ENCODE measurements at regions not wholly inside any gene's neighbourhood (a gene's known extent, or its start where the extent isn't known, plus 50 kb on each side); places are given as distances from the start of the nearest gene placed in this dataset.
"Not testable (repeated sequence)": the region's sequence is repeated elsewhere in the genome, so short reads cannot be mapped to it uniquely, and the experiment has no call there.

DNA sequence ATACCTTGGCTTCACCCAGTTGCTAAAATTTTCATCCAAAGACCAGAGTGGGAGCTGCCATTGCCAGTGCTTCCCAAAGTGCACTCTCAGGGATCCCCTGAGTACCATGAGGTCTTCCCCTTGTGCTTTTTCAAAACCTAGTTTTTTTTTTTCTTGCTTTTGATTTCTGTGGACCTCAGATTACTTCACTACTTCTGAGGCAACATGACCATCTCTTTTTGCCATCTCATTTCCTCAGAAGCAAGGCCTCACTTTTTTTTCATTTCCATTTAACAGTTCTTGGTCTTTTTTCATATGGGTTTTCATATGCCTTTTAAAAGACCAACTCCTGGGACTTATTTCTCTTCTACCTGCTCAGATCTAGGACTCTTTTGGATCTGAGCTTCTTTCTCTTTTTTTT lies 64.1 kb upstream of the MMS22L start:
- Histone ChIP-seq H3K36me3 (ENCODE audit: insufficient read depth, low read length) (no peaks in the 10 kb centered on the region), H3K4me3 (ENCODE audit: low read depth, low read length) (no peak overlapping the region), H3K27me3 (ENCODE audit: insufficient read depth, low read length) (no peaks in the 10 kb centered on the region), H3K79me2 (ENCODE audit: control insufficient read depth, insufficient read depth, low read length, unreplicated experiment) (no peaks in the 10 kb centered on the region), H3K27ac (ENCODE audit: low read depth, low read length) (no peak overlapping the region), H3K4me1 (ENCODE audit: control insufficient read depth, insufficient read depth, low read length, unreplicated experiment) (no peaks in the 10 kb centered on the region), H2AFZ (ENCODE audit: low read length, unreplicated experiment) (no peak overlapping the region)

GRCh38 chr6:97361286-97361685 lies 78.3 kb upstream of the MMS22L start:
- Histone ChIP-seq H3K4me3 (ENCODE audit: low read depth, low read length) (no peak overlapping the region), H3K36me3 (ENCODE audit: insufficient read depth, low read length) (no peaks in the 10 kb centered on the region), H3K4me1 (ENCODE audit: control insufficient read depth, insufficient read depth, low read length, unreplicated experiment) (no peaks in the 10 kb centered on the region), H3K27me3 (ENCODE audit: insufficient read depth, low read length) (no peaks in the 10 kb centered on the region), H3K27ac (ENCODE audit: low read depth, low read length) (no peak overlapping the region), H3K79me2 (ENCODE audit: control insufficient read depth, insufficient read depth, low read length, unreplicated experiment) (no peaks in the 10 kb centered on the region), H2AFZ (ENCODE audit: low read length, unreplicated experiment) (no peak overlapping the region)

DNA sequence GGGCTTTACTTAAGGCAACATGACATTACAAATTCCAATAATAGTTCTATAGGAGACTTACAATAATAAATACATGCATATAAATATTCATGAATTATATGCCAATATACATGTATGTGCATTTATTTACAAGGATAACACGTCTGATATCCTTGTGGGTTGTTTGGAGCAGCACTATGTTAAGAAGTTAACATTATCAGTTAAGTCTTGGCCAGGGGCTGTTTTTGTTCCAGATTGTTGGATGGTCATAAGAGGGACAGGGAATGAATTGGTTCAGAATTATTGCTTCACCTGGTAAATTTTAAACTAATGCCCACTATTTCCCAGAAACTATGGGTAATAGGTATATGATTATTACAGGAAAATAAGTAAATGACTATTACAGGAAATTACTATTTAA lies 81.3 kb upstream of the MMS22L start:
- H3K4me3 ChIP-seq (ENCODE audit: low read depth, low read length) = no peak overlapping the region
- no peaks in the 10 kb centered on the region for H3K27me3 ChIP-seq (ENCODE audit: insufficient read depth, low read length)
- H3K27ac ChIP-seq (ENCODE audit: low read depth, low read length) = no peak overlapping the region
- H3K79me2 ChIP-seq (ENCODE audit: control insufficient read depth, insufficient read depth, low read length, unreplicated experiment) = no peaks in the 10 kb centered on the region
- no peaks in the 10 kb centered on the region for H3K36me3 ChIP-seq (ENCODE audit: insufficient read depth, low read length)
- no peaks in the 10 kb centered on the region for H3K4me1 ChIP-seq (ENCODE audit: control insufficient read depth, insufficient read depth, low read length, unreplicated experiment)
- H2AFZ ChIP-seq (ENCODE audit: low read length, unreplicated experiment) = no peak overlapping the region

GRCh38 chr6:97382071-97382470 lies 99.1 kb upstream of the MMS22L start:
- H3K36me3 ChIP-seq (ENCODE audit: insufficient read depth, low read length); H3K27ac ChIP-seq (ENCODE audit: low read depth, low read length); H3K4me3 ChIP-seq (ENCODE audit: low read depth, low read length); H3K79me2 ChIP-seq (ENCODE audit: control insufficient read depth, insufficient read depth, low read length, unreplicated experiment); H2AFZ ChIP-seq (ENCODE audit: low read length, unreplicated experiment); H3K4me1 ChIP-seq (ENCODE audit: control insufficient read depth, insufficient read depth, low read length, unreplicated experiment); H3K27me3 ChIP-seq (ENCODE audit: insufficient read depth, low read length): not testable (repeated sequence)

DNA sequence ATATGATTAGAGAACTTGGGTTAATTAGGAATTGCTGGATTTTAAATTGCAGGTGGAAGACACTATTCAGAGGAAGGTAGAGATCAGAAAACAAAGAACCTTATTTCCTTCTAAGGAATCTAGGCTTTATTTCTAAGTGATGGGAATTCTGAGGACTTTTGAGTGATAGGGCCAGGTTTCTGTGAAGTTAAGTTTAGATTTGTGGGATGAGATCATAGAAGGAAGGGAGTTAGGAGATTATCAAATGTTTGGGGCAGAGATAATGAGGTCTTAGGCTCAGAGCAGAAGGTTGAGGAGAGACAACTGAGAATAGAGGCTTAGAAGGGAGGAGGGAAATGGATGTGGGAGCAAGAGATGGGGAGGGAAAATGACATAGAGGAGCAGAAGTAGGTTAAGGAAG lies 109.7 kb upstream of the MMS22L start:
- H3K27ac ChIP-seq (ENCODE audit: low read depth, low read length) = no peak overlapping the region
- H3K36me3 ChIP-seq (ENCODE audit: insufficient read depth, low read length) = no peaks in the 10 kb centered on the region
- no peaks in the 10 kb centered on the region for H3K79me2 ChIP-seq (ENCODE audit: control insufficient read depth, insufficient read depth, low read length, unreplicated experiment)
- H3K27me3 ChIP-seq (ENCODE audit: insufficient read depth, low read length) = no peaks in the 10 kb centered on the region
- no peak overlapping the region for H2AFZ ChIP-seq (ENCODE audit: low read length, unreplicated experiment)
- no peaks in the 10 kb centered on the region for H3K4me1 ChIP-seq (ENCODE audit: control insufficient read depth, insufficient read depth, low read length, unreplicated experiment)
- H3K4me3 ChIP-seq (ENCODE audit: low read depth, low read length) = no peak overlapping the region

GRCh38 chr6:97394160-97394748 lies 111.2 kb upstream of the MMS22L start:
- Histone ChIP-seq H3K4me1 (ENCODE audit: control insufficient read depth, insufficient read depth, low read length, unreplicated experiment) (no peaks in the 10 kb centered on the region), H3K79me2 (ENCODE audit: control insufficient read depth, insufficient read depth, low read length, unreplicated experiment) (no peaks in the 10 kb centered on the region), H3K36me3 (ENCODE audit: insufficient read depth, low read length) (no peaks in the 10 kb centered on the region), H3K27me3 (ENCODE audit: insufficient read depth, low read length) (no peaks in the 10 kb centered on the region), H2AFZ (ENCODE audit: low read length, unreplicated experiment) (no peak overlapping the region), H3K27ac (ENCODE audit: low read depth, low read length) (no peak overlapping the region), H3K4me3 (ENCODE audit: low read depth, low read length) (no peak overlapping the region)

DNA sequence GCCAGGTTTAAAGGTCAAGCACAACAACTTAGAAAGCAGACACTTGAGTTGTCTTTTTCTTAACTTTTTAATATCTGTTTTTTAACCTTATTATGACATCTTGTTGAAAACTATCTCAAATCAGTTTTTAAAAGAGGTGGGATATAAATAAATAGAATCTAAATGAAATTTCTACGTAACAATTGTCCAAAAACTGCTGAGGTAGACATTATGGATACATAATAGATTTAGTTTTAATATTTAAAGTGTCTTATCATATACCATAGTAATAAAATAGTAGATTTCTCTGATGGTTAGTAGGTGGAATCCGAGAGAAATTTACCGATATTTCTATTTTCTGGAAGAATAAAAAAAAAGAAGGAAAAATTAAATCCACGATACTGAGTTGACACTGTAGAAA lies 113.9 kb upstream of the MMS22L start:
- Histone ChIP-seq H3K4me1 (ENCODE audit: control insufficient read depth, insufficient read depth, low read length, unreplicated experiment) (no peaks in the 10 kb centered on the region), H3K4me3 (ENCODE audit: low read depth, low read length) (no peak overlapping the region), H3K27me3 (ENCODE audit: insufficient read depth, low read length) (no peaks in the 10 kb centered on the region), H3K79me2 (ENCODE audit: control insufficient read depth, insufficient read depth, low read length, unreplicated experiment) (no peaks in the 10 kb centered on the region), H3K27ac (ENCODE audit: low read depth, low read length) (no peak overlapping the region), H3K36me3 (ENCODE audit: insufficient read depth, low read length) (no peaks in the 10 kb centered on the region), H2AFZ (ENCODE audit: low read length, unreplicated experiment) (no peak overlapping the region)

DNA sequence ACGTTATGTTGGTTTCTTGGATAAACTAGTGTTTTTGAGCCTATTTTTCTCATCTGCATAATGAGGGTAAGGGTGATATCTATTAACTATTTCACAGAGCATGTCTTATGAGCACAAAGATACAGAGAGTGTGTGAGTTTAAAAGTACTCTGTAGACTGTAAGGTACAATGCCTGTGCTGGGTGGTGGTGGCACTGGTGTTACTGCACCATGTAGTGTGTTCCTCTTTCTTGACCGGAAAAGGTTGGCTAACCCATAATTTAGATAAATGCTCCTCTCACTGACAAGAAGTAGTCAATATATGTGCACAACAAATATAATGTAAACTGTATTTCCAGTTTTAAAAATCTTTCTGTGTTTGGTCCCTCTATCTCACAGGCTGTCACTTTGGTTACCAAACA lies 116.2 kb upstream of the MMS22L start:
- Histone ChIP-seq H3K79me2 (ENCODE audit: control insufficient read depth, insufficient read depth, low read length, unreplicated experiment) (no peaks in the 10 kb centered on the region), H3K27ac (ENCODE audit: low read depth, low read length) (no peak overlapping the region), H3K36me3 (ENCODE audit: insufficient read depth, low read length) (no peaks in the 10 kb centered on the region), H2AFZ (ENCODE audit: low read length, unreplicated experiment) (no peak overlapping the region), H3K27me3 (ENCODE audit: insufficient read depth, low read length) (no peaks in the 10 kb centered on the region), H3K4me1 (ENCODE audit: control insufficient read depth, insufficient read depth, low read length, unreplicated experiment) (no peaks in the 10 kb centered on the region), H3K4me3 (ENCODE audit: low read depth, low read length) (no peak overlapping the region)

- H3K4me1 ChIP-seq (ENCODE audit: control insufficient read depth, insufficient read depth, low read length, unreplicated experiment) = no peaks in the 10 kb centered on the region
- H3K36me3 ChIP-seq (ENCODE audit: insufficient read depth, low read length) = no peaks in the 10 kb centered on the region
- H3K27ac ChIP-seq (ENCODE audit: low read depth, low read length) = no peak overlapping the region
- H3K27me3 ChIP-seq (ENCODE audit: insufficient read depth, low read length) = no peaks in the 10 kb centered on the region
- H3K79me2 ChIP-seq (ENCODE audit: control insufficient read depth, insufficient read depth, low read length, unreplicated experiment) = no peaks in the 10 kb centered on the region
- no peak overlapping the region for H2AFZ ChIP-seq (ENCODE audit: low read length, unreplicated experiment)
- no peak overlapping the region for H3K4me3 ChIP-seq (ENCODE audit: low read depth, low read length)
These were observed 118.5 kb upstream of the MMS22L start for GRCh38 chr6:97401533-97401932.

GRCh38 chr6:97405818-97406409 lies 122.9 kb upstream of the MMS22L start:
- no peak overlapping the region for H3K4me3 ChIP-seq (ENCODE audit: low read depth, low read length)
- no peaks in the 10 kb centered on the region for H3K4me1 ChIP-seq (ENCODE audit: control insufficient read depth, insufficient read depth, low read length, unreplicated experiment)
- H3K27ac ChIP-seq (ENCODE audit: low read depth, low read length) = no peak overlapping the region
- peaks cover 13% of the 10 kb centered on the region; the same call in 1 of the 2 replicates for H3K27me3 ChIP-seq (ENCODE audit: insufficient read depth, low read length)
- no peak overlapping the region for H2AFZ ChIP-seq (ENCODE audit: low read length, unreplicated experiment)
- no peaks in the 10 kb centered on the region for H3K36me3 ChIP-seq (ENCODE audit: insufficient read depth, low read length)
- H3K79me2 ChIP-seq (ENCODE audit: control insufficient read depth, insufficient read depth, low read length, unreplicated experiment) = no peaks in the 10 kb centered on the region

DNA sequence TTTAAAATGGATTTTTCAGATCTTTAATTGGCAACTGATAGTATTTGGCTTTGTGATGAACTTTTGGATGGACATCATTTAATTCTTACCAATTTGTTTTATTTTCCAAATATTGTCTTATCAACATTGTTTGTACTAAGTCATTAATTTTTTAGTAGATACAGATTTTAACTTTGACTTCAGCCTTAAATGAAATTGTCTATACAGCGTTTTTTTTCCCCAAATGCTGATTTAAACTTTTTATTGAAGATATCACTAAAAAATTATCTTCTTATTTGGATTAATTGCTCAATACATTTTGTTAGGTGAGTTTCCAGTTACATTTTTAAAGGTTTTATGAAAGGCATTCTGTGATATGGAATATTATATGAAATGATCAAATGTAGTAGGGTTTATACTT lies 123.6 kb upstream of the MMS22L start:
- H3K27me3 ChIP-seq (ENCODE audit: insufficient read depth, low read length) = peaks cover 16% of the 10 kb centered on the region; the same call in 1 of the 2 replicates
- no peaks in the 10 kb centered on the region for H3K79me2 ChIP-seq (ENCODE audit: control insufficient read depth, insufficient read depth, low read length, unreplicated experiment)
- H3K36me3 ChIP-seq (ENCODE audit: insufficient read depth, low read length) = no peaks in the 10 kb centered on the region
- H2AFZ ChIP-seq (ENCODE audit: low read length, unreplicated experiment) = no peak overlapping the region
- no peak overlapping the region for H3K4me3 ChIP-seq (ENCODE audit: low read depth, low read length)
- H3K4me1 ChIP-seq (ENCODE audit: control insufficient read depth, insufficient read depth, low read length, unreplicated experiment) = no peaks in the 10 kb centered on the region
- H3K27ac ChIP-seq (ENCODE audit: low read depth, low read length) = no peak overlapping the region

Measured in ACC112 (cell line).